ENCODE measurements at regions not wholly inside any gene's neighbourhood (a gene's known extent, or its start where the extent isn't known, plus 50 kb on each side); places are given as distances from the start of the nearest gene placed in this dataset.

- no peak for TF ChIP-seq EZH2 (IDR thresholded peaks at IDR 0.05; ENCODE audit: insufficient read depth, poor library complexity, severe bottlenecking)
- TF ChIP-seq EZH2phosphoT487 (IDR thresholded peaks at IDR 0.05; ENCODE audit: insufficient read depth, low read depth): no peak
These were observed 497.6 kb downstream of the MEI4 start for GRCh38 chr6:78150425-78150824.
